T-helper 1 cell (primary cell): ENCODE measurements at regions not wholly inside any gene's neighbourhood (a gene's known extent, or its start where the extent isn't known, plus 50 kb on each side); places are given as distances from the start of the nearest gene placed in this dataset.
"Not testable (repeated sequence)": the region's sequence is repeated elsewhere in the genome, so short reads cannot be mapped to it uniquely, and the experiment has no call there.

Experiments used
- DNase-seq, 5 donors: peaks; one replicate each; pipeline ENCODE4 v3.0.0-alpha.2; 2012 to 2020

DNA sequence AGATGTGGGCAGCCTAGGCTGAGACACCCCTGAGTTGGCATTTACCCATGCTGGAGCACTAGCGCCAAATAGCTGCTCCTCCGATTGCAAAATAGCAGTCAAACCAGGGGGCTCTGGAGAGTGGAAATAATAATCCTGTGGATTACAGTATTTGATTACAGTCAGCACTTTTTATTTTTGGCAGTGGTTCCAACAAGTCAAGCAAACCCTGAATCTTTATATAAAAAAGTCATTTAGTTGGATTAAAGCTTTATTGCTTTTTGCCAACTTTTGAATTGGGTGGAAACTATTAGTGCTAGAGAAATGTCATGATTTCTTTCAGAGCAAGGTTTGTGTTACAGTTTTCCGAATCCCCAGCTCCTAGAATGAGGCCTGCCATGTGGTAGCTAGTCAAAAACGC is 99.3 kb upstream of the FAM20A start:
- no peak for DNase-seq

DNA sequence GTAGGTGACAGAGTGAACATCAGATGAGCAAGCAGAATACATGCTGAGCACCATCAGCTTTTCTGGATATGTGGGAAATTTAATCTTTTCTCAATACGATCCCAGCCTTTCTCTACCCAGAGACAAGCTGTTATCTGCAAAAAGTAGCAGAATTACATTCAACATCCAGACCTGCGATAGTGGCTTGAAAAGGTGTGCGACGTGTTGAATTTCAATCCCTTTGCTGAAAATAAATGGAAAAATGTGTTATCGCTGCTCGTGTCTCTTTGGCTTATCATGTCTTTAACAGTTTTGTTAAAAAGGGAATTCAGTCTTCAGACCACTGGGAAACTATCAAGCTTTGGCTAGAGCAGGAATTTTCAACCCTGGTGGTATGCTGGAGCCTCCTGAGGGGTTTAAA is 98.8 kb upstream of the FAM20A start:
- no peak for DNase-seq

- no peak for DNase-seq
These were observed 97.6 kb upstream of the FAM20A start for GRCh38 chr17:68698746-68699145.

- no peak for DNase-seq
These were observed 96.7 kb upstream of the FAM20A start for GRCh38 chr17:68697850-68698361.

GRCh38 chr17:68695659-68696058 is 94.5 kb upstream of the FAM20A start:
- DNase-seq = no peak

- DNase-seq = no peak
These were observed 93.8 kb upstream of the FAM20A start for GRCh38 chr17:68694791-68695485.

GRCh38 chr17:68693896-68694295 is 92.7 kb upstream of the FAM20A start:
- no peak for DNase-seq

DNA sequence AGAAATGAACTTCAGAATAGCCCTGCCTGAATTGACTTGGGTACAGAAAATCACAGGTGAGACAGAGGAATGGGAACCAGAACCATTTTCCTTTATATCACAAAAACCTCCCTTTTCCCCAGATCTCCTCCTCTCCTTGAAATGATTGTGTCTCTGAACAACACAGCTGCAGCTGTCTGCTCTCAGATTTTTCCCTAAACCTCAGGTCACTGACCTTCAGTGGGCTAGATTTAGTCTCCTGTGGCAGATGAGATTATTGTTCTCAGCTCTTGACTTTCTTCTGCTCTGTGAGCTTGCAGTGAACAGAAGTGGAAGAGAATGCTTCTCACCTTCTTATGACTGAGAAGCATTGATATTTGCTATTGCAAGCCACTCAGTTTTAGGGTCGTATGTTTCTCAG is 92.3 kb upstream of the FAM20A start:
- DNase-seq = no peak

DNA sequence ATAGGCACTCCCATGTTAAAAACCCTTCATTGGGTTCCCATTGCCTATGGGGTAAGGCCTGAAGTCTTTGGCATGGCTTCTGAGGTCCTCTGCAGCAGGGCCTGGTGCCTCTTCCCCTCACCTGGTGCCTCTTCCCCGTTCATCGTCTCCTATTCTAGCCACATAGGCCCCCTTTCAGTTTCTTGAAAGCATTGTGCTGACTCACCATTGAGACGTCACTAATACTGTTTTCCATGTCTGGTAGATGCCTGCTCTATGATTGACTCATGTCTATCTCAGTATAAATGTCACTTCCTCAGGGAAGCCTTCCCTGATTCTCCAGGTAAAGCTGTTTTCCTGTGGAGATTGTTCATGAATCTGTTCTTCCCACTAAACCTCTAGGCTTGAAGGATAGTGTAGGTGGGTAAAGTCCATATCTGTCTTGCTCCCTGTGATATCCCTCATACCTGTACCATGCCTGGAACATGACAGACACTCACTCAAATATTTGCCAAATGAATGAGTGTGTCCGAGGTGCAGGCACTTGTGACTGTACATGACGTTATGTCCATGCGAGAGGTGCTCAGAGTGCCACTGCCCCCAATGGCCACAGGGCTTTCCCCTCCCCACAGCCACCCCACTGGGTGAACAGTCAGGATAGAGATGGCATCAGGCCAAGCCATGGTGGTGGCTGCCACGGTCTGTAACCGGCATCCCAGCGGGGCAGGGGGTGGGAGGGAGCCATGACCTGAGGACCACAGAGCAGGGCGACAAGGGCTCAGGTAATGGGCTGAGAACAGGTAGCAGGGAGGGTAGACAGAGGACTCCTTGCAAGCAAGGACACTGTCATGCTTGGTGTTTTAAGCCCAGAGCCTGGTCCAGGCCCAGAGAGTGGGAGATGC is 85.2 kb upstream of the FAM20A start:
- no peak for DNase-seq

- DNase-seq = no peak
These were observed 83.8 kb upstream of the FAM20A start for GRCh38 chr17:68684949-68685357.

GRCh38 chr17:68682903-68683302 is 81.7 kb upstream of the FAM20A start:
- no peak for DNase-seq

GRCh38 chr17:68679882-68680281 is 78.7 kb upstream of the FAM20A start:
- no peak for DNase-seq

DNA sequence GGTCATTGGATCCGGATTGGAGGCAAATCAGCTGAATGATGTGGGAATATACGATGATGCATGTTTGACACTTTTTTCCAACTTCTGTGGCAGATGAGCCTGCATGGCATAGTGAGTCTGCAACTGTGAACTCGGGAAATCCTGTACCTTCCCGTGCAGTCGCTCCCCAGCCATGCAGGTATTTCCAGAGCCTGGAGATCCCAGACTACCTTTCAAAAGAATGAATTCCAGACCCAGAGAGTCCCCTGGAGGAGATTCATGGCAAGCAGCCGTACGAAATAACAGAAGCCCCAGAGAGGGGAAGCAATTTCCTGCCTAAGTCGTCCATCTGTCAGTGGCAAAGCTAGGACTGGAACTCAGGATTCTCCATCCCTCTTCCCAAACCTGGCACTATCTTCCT is 75.7 kb upstream of the FAM20A start:
- DNase-seq = no peak

DNA sequence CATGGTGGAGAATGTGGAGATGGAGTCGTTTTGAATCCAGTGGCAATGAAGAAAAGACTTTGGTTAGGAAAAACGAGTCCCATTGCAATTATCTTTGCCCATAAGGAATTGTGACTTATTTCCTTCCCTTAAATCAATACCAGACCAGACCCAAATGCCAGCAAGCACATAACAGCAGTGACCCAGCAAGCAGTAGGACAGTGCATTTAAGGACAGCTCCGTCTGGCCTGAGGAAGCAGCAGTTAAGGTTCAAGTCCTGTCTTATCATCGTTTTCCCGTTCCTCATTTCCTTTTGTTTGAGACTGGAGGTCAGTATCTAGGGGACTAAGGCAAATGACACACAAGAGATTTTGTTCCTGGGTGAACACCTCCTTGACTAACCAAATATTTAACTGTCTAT is 74.6 kb upstream of the FAM20A start:
- no peak for DNase-seq

DNA sequence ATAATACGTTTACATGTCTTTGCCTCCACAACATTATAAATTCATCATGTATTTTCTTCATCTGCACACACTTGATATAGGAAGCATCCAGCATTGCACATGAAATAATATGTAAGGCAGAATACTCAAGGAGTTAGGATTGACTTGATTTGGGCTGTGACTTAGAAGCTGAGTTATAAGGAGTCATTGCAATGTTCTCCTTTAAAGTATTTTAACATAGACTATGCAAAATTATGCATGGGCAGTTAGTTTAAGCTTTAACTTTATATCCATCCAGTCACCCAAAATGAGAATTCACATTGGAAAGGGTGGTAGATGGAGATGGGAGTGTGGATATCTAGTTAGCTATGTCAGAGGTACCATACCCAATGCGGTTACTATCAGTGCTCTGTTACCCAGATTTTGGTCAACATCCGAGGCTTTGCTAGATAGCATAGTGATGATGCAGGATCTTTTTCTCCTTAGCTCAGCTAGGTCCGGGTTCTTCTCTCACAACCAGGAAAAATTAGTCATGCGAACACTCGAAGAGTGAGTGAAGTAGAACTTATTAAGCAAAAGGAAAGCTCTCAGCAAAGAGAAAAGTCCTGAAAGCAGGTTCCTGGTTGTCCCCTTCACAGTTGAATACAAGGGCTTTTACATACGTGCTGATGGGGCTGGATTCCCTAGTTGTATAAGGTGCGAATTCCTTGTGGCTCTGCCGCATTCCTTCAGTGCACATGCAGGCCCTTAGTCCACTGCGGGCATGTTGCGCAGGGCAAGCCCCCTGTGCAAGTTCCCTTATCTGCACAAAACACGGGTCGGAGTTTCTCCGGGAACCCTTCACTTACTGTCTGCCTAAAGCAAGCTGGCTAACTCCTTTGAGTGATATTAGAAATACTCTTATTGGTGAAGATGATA is 73.1 kb upstream of the FAM20A start:
- no peak for DNase-seq

DNA sequence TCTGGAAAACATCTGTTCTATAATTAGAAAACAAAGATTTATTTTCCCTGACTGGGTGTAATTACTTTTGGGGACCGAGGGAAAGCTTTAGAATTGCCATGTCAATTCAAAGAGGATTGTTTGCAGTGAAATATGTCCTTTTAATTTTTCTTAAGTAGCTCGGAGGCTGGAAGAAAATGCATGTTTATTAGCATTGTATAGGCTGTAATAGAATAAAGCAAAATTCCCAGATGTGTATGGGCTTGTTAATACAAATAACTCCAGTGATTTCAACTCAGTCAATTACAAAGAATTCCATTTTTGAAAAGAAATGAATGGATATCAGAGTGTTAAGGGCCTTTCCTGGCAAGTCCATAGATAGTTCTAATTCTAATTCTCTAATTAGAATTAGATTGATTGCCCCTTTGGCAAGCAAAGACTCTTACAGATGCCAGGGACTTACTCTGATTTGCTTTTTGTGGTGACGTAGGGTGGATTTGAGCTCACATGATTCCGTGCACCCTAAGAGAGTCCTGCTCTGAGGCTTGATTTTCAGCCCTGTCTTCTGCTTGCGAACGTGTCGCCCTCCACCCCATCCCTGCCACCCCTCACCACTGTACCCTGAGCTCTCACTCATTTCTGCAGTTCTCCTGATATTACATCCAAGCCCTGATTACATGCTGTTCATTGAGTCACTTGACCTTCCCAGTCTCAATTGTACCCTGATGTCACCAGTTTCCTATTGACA is 70.0 kb upstream of the FAM20A start:
- no peak for DNase-seq

GRCh38 chr17:68666438-68666837 is 65.3 kb upstream of the FAM20A start:
- DNase-seq = not testable (repeated sequence)

- no peak for DNase-seq
These were observed 64.2 kb upstream of the FAM20A start for GRCh38 chr17:68665373-68665772.

DNA sequence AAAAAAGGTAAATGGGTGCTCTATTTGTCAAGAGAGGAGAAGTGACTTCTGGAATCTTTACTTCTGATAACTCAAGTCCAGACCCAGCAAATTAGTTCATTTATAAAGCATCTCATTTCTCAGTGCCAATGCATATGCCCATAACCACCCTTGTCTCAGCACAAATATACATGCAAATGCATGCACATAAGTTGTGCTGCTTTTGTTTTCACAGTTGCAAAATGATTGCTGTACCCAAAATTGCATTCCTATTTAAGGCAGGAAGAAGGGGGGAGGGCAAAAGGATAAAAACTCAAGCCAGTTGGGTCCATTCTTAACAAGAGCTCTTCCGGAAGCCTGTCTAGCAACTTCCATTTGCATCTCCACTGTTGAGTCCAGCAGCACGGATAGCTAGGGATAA is 61.3 kb upstream of the FAM20A start:
- no peak for DNase-seq

GRCh38 chr17:68662037-68662432 is 60.9 kb upstream of the FAM20A start:
- no peak for DNase-seq

GRCh38 chr17:68661265-68662036 is 60.3 kb upstream of the FAM20A start:
- no peak for DNase-seq

- no peak for DNase-seq
These were observed 59.1 kb upstream of the FAM20A start for GRCh38 chr17:68660302-68660701.
